ENCODE measurements at regions not wholly inside any gene's neighbourhood (a gene's known extent, or its start where the extent isn't known, plus 50 kb on each side); places are given as distances from the start of the nearest gene placed in this dataset.
"Not testable (repeated sequence)": the region's sequence is repeated elsewhere in the genome, so short reads cannot be mapped to it uniquely, and the experiment has no call there.

DNA sequence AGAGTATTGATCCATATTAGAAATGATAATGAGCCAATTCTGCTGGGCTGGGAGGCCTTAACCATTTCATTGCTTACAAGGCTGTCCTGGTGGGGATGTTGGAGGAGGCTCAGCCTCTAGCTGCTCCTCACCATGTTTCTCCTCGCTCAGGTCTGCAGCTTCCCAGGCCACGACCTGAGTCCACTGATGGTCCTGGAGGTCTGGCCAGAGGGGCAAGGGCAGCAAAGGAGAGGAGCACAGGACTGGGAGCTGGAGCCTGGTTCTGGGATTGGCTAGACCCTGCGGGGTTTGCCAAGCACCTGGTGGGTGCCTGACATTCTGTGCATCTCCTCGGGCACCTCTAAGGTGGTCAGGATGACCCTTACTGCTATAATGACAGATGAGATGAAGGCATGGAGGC is 92.6 kb downstream of the KIF26A start:
- no peak for DNase-seq (ENCODE audit: low read depth in 2 of 2)

DNA sequence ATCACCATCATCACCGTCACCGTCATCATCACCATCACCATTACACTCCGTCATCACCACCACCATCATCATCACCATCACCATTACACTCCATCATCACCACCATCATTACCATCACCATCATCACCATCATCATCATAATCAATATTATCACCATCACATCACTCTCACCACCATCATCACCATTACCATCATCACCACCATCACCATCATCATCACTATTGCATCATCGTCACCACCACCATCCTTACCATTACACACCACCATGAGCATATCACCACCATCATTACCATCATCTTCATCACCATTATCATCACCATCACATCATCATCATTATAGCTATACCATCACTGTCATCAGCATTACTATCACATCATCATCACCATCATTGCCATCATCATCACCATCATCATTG is 93.7 kb downstream of the KIF26A start:
- no peak for DNase-seq (ENCODE audit: low read depth in 2 of 2)

DNA sequence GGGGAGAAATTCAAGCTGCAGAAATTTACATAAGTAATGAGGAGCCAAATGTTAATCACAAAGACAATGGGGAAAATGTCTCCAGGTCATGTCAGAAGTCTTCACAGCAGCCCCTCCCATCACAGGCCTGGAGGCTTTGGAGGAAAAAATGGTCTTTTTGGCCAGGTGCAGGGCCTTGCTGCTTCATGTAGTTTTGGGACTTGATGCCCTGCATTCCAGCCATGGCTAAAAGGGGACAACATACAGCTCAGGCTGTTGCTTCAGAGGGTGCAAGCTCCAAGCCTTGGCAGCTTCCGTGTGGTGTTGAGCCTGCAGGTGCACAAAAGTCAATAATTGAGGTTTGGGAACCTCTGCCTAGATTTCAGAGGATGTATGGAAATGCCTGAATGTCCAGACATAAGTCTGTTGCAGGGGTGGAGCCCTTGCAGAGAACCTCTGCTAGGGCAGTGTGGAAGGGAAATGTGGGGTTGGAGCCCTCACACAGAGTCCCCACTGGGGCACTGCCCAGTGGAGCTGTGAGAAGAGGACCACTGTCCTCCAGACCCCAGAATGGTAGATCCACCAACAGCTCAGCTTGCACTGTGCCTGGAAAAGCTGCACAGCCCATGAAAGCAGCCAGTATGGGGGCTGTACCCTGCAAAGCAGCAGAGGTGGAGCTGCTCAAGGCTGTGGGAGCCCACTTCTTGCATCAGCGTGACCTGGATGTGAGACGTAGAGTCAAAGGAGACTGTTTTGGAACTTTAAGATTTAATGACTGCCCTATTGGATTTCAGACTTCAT is 95.8 kb downstream of the KIF26A start:
- not testable (repeated sequence) for DNase-seq (ENCODE audit: low read depth in 2 of 2)

DNA sequence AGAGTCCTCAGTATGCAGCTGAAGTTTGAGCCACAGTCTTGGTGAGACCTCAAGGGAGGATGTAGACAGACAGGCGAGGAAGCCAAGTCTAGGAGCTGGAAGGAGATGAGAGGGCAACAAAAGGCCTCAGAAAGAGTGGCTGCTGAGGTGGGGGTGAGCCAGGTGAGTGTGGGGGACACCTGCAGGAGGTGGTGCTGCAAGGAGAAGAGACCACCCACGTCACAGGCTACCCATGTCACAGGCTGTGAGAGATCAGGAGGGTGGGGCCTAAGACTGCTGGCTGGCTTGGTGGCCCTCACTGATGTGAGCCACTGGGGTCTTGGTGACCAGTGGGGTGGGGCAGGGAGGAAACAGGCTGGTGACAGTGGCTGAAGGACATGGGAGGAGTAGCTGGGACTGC is 97.3 kb downstream of the KIF26A start:
- DNase-seq (ENCODE audit: low read depth in 2 of 2): no peak

DNA sequence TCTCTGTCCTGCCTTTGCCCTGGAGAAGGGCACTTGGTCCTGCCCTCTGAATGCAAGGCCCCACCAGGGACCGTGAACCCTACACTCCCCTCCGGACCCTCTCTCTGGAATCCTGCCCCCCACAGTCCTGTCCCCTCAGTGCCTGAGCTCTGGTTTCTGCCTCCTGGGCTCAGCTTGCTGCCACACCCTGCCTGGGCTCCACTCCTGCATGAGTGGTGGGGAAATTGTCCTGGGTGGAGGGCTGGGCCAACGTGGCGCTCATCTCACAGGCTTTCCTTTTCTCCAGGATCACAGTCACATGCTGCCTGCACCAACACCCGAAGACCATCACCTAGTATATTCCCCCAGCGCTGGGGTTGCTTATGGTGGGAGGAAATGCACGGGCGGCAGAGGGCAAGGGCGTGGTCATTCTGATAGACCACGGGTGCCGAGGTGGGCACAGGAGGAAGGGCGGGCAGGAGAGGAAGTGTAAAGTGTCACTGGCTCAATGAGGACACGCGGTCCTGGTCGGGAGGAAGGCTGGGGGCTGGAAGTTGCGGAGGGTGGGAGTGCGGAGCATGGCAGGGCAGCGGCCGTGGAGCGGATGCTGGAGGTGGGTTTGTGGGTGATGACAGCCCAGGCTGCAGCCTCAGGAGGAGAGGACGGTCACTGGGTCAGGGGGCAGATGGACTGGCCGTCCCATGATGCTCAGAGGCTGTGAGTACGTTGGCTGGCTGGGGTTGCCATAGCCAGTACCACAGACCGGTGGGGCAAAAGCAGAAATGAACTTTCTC is 99.5 kb downstream of the KIF26A start:
- no peak for DNase-seq (ENCODE audit: low read depth in 2 of 2)

DNA sequence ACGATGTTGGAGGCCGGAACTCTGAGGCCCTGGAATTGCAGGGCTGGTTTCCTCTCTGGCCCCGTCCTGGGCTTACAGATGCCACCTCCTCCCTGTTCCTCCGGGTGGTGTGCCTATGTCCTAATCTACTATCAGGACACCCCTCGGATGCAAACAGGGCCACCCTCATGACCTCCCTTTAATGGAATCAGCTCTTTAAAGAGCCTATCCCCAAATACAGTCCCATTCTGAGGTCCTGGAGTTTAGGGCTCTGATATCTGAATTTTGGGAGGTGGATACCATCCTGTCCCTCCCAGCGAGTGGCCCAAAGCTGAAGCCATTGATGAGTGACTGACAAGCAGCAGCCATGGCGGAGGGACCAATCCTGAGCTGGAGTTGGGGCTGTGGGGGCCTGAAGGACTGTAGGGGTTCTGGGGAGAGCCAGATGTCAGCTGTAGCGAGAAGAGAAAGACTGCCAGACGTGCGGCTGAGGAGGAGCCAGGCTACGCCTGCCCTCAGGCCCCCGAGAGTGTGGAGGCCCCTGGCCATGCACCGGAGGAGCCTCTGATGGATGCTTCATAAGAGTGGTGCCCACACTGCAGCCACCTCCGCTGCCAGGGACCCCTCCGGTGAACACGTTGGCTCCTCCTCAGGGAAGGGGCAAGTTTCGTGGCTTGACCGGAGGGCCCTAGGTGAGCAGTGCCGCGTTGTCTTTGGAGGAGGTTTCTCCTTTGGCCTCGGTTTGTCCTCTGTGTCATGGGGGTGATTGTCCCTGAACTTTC is 100.2 kb downstream of the KIF26A start:
- DNase-seq (ENCODE audit: low read depth in 2 of 2): no peak

DNA sequence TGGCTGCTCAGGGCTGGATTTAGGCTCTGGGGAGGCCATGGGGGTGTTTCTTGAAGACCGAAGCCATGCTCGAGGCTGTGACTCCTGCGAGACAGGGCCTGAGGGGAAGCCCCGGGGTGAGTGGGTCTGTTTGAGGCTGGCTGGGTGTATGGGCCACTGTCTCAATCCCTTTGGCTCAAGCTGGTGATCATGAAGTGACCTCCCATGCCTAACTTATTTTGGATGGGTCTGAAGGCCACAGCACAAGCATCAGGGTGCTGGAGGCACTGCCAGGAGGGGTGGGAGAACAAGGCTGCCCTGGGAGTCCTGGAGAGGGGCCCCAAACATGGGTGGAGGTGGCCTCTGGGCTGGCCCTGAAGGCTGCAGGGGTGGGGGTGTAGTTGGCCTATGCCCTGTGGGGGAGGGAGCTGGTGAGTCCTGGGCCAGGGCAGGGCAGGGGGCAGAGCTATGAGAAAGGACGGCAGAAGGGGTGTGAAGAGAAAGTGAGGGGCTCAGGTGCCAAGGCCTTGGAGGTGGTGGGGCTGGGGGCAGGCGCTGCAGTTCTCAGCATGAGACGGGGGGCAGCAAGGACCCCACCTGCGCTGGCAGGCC is 100.9 kb downstream of the KIF26A start:
- DNase-seq (ENCODE audit: low read depth in 2 of 2): no peak

DNA sequence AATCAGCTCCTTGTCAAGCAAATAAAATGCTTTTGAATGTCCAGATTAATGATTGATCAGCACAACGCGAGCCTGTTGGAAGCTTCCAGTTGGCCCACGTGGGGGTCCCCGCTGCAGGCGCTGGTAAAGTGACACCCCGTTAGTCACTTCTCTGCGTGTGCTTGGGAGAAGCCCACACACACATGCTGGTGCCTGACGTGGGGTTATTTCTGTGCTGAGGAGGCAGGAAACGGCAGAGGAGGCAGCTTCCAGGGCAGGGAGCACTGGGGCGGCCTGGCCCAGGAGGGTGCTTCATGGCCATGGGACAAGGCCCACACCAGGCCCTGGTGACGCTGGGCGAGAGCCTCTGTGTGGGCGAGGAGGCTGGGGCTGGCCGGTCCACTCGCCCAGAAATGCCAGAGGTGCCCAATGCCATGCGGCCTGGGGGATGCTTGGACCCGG is 101.5 kb downstream of the KIF26A start:
- no peak for DNase-seq (ENCODE audit: low read depth in 2 of 2)

DNA sequence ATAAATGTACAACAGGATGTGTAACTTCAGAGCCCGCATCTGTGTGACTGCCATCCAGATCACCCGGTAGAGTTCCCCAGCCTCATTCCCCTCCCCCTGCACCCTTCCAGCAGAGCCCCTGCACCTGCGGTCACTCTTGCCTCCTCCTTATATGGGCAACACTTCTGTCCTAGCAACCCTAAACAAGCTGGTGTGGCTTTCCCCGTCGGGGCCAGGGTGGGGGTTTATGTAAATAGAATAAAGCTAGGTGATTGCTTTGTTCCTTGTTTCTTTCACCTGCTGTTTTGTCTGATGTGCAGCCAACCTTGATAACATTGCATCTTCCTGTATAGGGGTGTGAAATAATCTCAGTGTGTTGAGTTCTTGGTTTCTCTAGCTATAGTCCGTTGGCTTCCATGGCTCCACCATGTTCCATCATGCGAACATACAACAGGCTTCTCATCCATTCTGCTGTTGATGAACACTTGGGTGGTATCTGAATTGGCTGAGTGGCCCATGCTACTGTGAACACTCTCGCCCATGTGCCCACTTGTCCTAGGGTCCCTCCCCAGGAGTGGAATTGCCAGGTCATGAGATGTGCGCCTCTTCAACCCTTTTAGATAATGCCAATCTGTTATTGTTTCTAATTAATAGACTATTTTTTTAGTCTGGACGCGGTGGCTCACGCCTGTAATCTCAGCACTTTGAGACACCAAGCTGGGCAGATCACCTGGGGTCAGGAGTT is 102.2 kb downstream of the KIF26A start:
- no peak for DNase-seq (ENCODE audit: low read depth in 2 of 2)

DNA sequence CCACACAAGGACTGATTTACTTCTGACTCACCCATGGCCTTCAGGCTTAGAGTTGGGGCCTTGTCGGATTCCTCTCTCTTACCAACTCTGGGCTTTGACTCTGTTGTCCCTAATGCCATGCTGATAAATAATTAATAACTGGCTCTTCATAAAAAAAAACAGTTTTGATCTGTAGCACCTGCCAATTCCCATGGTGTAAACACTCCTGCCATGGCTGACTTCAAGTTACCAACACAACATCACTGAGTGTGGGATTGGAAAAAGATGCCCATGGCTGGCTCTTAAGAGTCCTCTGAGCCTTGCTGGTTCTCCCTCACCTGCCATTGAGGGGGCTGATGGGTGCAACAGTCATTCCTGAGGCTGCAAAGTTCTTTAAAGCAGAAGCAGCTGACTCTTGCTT is 104.8 kb downstream of the KIF26A start:
- no peak for DNase-seq (ENCODE audit: low read depth in 2 of 2)

DNA sequence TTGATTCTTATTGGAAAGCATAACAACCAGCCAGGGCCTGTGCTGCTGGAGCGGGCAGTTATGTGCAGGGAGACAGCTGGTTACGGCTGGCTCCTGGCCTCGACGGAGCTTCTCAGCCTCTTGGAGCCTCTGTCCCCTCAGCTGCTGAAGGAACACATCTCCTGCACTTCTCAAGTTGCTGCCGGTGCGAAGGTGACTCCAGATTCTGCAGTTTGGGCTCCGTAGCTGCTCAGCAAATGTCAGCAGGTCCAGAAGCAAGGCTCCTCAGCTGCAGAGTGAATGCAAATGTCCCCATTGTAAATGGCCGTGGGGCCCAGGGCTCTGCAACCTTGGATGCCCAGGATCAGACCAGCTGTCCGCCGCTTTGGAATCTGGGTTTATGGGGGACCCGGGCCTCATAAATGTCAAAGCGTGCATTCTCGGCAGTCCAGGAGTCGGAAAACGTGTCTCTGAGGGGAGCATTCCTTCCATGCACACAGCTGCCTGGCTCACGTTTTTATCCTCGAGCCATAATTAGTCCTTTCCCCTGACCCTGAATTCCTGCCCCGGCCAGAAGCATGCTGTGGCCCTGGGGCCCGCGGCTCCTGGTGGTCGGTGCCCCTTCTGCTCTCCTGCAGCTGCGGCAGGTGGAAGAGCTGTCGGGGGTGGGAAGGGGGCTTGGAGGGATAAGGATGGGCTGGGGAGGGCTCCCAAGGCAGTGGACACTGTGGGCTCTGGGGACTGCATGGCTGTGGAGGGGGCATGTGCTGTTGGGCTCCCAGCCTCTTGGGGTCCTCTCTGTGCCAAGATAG is 106.0 kb downstream of the KIF26A start:
- DNase-seq (ENCODE audit: low read depth in 2 of 2): no peak

DNA sequence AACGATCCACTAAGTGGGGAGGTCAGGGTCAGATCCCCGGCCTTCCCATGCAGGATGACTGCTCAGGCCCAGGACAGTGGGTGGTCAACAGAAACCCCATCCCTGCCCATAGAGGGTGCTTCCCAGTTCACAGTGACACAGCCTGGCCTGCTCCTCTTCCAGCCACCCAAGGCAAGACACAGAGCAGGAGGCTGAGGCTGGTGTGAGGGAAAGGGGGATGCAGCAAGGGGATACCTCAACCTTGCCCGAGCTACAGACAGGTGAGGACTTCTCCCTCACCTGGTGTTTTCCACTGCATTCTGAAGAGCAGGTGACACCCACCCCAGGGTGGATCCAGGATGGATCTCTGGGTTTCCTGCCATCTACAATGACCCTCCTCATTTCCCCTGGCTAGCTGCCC is 106.7 kb downstream of the KIF26A start:
- no peak for DNase-seq (ENCODE audit: low read depth in 2 of 2)

DNA sequence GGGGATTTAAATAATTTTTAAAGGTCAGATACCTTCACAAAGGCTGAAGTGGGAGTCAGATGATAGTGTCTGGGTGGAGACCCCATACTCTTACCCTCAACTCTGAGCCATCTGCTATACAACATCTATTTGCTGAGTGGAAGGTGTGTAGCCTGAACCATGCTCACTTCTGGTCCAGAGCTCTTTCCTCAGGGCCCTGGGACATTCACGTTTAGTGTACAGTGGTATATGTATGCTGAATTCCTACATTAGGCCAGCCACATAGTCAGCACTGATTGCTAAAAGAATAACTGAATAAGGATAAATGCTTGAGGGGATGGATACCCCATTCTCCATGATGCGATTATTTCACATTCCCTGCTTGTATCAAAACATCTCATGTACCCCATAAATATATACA is 107.3 kb downstream of the KIF26A start:
- no peak for DNase-seq (ENCODE audit: low read depth in 2 of 2)

DNA sequence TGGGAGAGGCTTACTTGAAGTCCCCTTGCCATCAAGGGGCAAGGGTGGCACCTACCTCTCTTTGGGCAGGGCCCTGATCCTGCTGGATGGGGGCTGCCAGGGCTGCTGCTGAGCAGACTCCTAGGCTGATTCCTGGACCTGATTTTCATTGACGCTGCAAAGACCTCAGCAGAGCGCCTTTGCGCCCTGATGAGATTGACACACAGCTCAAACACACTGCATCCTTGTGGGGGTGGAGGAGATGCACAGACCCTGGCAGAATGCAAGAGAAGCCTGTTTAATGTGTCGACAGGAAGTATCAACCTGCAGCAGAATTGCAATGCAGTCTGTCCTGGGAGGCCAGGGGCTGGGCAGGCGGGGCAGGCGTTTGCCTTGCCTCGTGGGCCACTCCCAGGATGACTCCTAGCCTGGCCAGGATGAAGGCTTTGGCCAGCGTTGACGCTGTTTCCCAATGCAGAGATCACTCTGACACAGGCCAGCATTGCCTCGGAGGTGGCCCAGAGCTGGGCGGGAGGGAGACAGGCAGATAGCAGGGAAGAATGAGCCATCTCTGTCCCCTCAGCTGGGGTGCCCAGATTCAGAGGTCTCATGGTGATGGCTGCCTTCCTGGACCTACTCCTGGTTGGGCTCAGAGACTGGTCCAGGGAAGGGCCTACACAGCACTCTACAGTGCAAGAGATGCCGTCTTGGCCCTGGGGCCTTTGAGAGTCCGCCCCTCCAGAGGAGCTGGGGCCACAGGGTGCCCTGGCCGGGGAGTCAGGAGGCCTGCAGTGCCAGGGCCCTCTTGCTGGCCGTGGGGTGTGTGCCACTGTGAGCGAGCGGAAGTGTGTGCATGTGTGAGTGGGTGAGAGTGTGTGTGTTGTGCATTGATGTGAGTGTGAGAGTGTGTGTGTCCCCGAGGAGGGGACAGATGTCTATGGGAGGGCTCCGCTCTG is 108.3 kb downstream of the KIF26A start:
- DNase-seq (ENCODE audit: low read depth in 2 of 2): no peak

DNA sequence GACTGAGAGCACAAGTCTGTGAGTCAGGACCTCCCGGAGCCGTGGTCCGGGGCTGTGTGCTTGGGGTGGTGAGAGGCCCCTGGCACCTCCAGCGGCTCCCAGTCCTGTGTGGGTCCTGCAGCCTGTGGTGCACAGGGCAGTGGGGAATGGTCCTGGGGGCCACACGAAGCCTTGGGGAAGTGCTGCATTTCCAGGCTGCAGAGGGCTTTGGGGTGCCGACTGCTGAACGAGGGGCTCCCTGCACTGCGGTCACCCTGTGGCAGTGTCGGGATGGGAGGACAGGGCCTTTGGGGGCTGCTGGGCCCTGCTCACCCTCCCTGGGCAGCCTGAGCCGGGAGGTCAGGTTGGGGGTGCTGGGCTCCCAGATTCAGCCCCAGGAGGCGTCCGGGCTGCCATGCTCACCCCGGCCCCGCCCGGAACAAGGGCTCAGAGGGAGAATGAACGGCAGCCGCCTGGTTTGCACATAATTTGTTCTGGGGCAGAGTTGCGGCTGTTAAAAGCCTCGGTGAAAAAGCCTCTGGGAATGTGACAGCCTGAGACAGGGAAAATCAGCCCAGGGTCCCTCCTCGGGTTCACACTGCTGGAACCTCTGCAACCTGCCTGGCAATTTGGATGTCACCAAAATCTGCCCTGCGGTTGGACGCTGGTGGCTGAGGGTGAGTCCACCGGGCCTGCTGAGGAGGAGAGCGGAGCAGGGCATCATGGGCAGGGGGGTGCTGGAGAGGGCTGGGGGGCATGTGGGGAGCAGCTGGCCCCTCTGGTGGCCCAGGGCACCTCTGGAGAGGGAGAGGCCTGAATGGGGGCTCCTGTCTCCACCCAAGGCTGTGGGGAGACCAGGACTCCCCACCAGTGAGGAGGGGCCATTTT is 109.2 kb downstream of the KIF26A start:
- DNase-seq (ENCODE audit: low read depth in 2 of 2): no peak

DNA sequence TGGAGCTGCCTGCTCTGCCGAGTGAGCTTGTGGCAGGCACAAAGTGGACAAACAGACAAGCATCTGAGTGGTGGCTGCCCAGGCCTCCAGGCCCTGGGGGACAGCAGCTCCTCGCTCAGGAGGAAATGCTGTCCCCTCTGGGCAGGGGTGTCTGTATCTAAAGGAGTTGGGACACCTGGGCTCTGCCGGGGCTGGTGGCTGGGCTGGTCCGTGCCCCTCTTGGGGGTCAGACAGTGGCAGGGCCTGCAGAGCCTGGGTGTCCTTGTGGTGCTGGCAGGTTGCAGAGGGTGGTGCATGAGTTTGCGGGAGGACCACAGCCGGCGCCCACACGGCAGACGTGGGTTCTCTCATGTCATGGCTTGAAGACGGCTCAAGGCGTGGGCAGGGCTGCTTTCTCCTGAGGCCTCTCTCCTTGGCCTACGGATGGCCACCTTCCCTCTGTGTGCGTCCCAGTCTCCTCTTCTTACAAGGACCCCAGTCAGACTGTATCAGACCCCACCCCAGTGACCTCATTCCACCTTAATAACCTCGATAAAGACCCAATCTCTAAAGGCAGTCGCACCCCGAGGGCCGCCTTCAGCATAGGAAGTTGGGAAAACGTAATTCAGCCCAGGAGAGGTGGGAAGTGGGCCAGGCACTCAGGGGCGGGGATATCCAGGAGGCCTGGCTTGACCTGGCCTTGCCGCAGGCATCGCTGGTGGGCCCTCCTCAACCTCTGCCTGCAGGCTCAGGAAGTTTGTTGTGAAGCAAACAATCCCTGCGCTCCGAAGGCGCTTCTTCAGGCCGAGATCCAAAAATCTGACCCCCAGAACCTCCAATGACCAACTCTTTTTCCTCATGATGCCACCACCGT is 110.0 kb downstream of the KIF26A start:
- no peak for DNase-seq (ENCODE audit: low read depth in 2 of 2)

DNA sequence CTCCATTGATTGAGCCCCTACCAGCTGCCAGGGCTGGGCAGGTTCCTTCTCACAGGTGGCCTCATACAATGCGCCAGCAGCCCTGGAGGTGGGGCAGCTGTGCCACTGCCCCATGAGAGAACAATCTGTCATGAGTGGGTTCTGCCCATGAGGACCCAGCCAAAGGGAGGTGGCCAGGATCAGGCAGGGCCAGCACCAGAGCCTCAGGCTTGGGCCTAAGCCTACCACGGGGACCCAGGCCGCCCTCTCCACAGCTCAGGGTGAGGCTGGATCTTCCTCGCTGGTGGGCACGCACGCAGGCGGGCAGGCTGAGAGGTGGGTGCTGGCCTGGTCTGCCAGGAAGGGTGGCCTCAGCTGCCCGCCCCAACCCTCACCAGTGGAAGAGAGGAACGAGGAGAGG is 110.7 kb downstream of the KIF26A start:
- DNase-seq (ENCODE audit: low read depth in 2 of 2): no peak

Measured in dermis microvascular lymphatic vessel endothelial cell (primary cell).